GM10266 (cell line): ENCODE measurements at regions not wholly inside any gene's neighbourhood (a gene's known extent, or its start where the extent isn't known, plus 50 kb on each side); places are given as distances from the start of the nearest gene placed in this dataset.
"Not testable (repeated sequence)": the region's sequence is repeated elsewhere in the genome, so short reads cannot be mapped to it uniquely, and the experiment has no call there.

Source experiments
- DNase-seq: peaks from one replicate; pipeline ENCODE4 v3.0.0; 2012; ENCODE audit errors: extremely low spot score
- CTCF ChIP-seq: IDR thresholded peaks from 2 replicates; pipeline ENCODE4 v1.5.1; 2012; ENCODE audit warnings: mild to moderate bottlenecking, low read depth; ENCODE audit not compliant: control insufficient read depth, insufficient read depth; ENCODE audit errors: missing control alignments

- no peak for DNase-seq
- TF ChIP-seq CTCF: no peak
These were observed 626.2 kb downstream of the MID1IP1 start for GRCh38 chrX:39427492-39427891.

- no peak for DNase-seq
- TF ChIP-seq CTCF: no peak
These were observed 626.6 kb downstream of the MID1IP1 start for GRCh38 chrX:39427906-39428305.

GRCh38 chrX:39430551-39430950 is 629.3 kb downstream of the MID1IP1 start:
- no peak for TF ChIP-seq CTCF

GRCh38 chrX:39431893-39432292 is 630.6 kb downstream of the MID1IP1 start:
- TF ChIP-seq CTCF: no peak
- no peak for DNase-seq

More at GRCh38 chrX:39430551-39430950, 629.3 kb downstream of the MID1IP1 start:
- DNase-seq: no peak

- not testable (repeated sequence) for DNase-seq
These were observed 633.4 kb downstream of the MID1IP1 start for GRCh38 chrX:39434671-39435070.

GRCh38 chrX:39436538-39436937 is 635.3 kb downstream of the MID1IP1 start:
- not testable (repeated sequence) for DNase-seq

- no peak for TF ChIP-seq CTCF
- no peak for DNase-seq
These were observed 636.6 kb downstream of the MID1IP1 start for GRCh38 chrX:39437670-39438441.

GRCh38 chrX:39438603-39439602 is 637.6 kb downstream of the MID1IP1 start:
- no peak for DNase-seq
- TF ChIP-seq CTCF: peak; percentile 19
